ENCODE measurements at regions not wholly inside any gene's neighbourhood (a gene's known extent, or its start where the extent isn't known, plus 50 kb on each side); places are given as distances from the start of the nearest gene placed in this dataset.

DNA sequence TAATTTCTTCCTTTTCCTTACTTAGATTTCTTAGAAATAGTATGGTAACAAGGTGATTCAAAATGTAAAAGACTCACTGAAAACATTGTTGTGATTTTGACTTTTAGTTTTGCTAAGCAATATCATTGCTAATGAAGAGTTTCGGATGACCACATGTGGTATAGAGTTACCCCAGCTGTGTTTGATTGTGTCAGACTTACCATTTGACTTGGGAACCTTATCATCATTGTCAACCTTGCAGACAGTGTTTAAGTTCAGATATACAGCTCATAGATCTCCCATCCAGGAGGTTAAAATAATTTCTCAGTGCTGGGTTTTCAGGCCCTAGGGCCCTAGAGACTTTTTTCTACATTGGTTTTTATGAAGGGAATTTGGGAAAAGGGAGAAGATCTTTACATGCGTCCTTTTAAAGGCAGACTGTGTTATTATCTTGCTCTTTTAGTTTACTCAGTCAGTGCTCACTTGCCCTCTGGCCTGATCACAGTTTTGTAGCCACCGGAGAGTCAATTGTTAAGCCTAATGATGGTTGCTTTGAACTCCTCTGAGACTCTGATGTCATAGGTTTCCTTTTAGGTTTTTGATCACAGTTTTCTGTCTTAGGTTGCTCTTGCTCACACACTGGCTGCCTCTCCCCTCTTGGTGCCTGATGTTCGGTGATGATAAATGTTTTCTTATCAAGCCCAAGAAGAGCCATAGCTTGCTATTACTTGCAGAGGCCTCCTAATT lies 133.5 kb upstream of the ZPLD1 start:
- TF ChIP-seq, protein P1, sequence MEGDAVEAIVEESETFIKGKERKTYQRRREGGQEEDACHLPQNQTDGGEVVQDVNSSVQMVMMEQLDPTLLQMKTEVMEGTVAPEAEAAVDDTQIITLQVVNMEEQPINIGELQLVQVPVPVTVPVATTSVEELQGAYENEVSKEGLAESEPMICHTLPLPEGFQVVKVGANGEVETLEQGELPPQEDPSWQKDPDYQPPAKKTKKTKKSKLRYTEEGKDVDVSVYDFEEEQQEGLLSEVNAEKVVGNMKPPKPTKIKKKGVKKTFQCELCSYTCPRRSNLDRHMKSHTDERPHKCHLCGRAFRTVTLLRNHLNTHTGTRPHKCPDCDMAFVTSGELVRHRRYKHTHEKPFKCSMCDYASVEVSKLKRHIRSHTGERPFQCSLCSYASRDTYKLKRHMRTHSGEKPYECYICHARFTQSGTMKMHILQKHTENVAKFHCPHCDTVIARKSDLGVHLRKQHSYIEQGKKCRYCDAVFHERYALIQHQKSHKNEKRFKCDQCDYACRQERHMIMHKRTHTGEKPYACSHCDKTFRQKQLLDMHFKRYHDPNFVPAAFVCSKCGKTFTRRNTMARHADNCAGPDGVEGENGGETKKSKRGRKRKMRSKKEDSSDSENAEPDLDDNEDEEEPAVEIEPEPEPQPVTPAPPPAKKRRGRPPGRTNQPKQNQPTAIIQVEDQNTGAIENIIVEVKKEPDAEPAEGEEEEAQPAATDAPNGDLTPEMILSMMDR (conservative IDR thresholded peaks at IDR 0.05; ENCODE audit: low read depth, low read length): no peak
- TF ChIP-seq EZH2 (IDR thresholded peaks at IDR 0.05; ENCODE audit: borderline replicate concordance, low read depth, low read length, poor library complexity, severe bottlenecking): no peak

Data from A673 (cell line).